ENCODE measurements at regions not wholly inside any gene's neighbourhood (a gene's known extent, or its start where the extent isn't known, plus 50 kb on each side); places are given as distances from the start of the nearest gene placed in this dataset.

GRCh38 chr12:94062194-94062593, 86.2 kb upstream of the PLXNC1 start:
- H3K4me2 ChIP-seq (ENCODE audit: insufficient read depth, low read length) = no peak overlapping the region
- ChIA-PET CTCF (ENCODE audit: low intra/inter-chr PET ratio) (no interaction called here), POLR2A (no interaction called here)
- FAIRE-seq (no peak), ATAC-seq (no peak), DNase-seq (ENCODE audit: extremely low read depth in 1 of 4, low spot score in 3 of 4) (no peak)
- intact Hi-C loops (cut with micrococcal nuclease) = no loop called here
- H3K27me3 ChIP-seq (ENCODE audit: control insufficient read depth in 2 of 2, insufficient read depth in 2 of 2, low read length in 2 of 2) = peaks cover 0 to 8% of the 10 kb centered on the region in 2 experiments; a peak in 3 of 5 replicates
- H3K36me3 ChIP-seq (ENCODE audit: control insufficient read depth, insufficient read depth, low read length) = no peaks in the 10 kb centered on the region
- BruUV-seq (replicated peaks) = no TSS peak
- no peaks in the 10 kb centered on the region for H3K9me3 ChIP-seq (replicated peaks; ENCODE audit: control insufficient read depth, insufficient read depth, low read depth, low read length)
- H3K79me2 ChIP-seq (ENCODE audit: control insufficient read depth, insufficient read depth, low read length) = no peaks in the 10 kb centered on the region
- no peaks in the 10 kb centered on the region for H4K20me1 ChIP-seq (replicated peaks; ENCODE audit: control insufficient read depth, insufficient read depth, low read length)
- in situ Hi-C loops (cut with MboI) = no loop called here
- no peak overlapping the region for H3K9ac ChIP-seq (ENCODE audit: insufficient read depth in 1 of 2, low read depth in 2 of 2, low read length in 2 of 2)
- no peak overlapping the region for H3K4me3 ChIP-seq
- H3K9me1 ChIP-seq (ENCODE audit: control insufficient read depth, insufficient read depth, low read length) = no peaks in the 10 kb centered on the region
- H3K4me1 ChIP-seq (replicated peaks in 1 of 2; ENCODE audit: control insufficient read depth in 2 of 2, insufficient read depth in 2 of 2, low read length in 2 of 2) = no peaks in the 10 kb centered on the region
- H2AFZ ChIP-seq (ENCODE audit: low read depth, low read length) = no peak overlapping the region
- H3K27ac ChIP-seq (ENCODE audit: extremely low read depth, low read depth, low read length) = no peak overlapping the region
- WGBS (ENCODE audit: insufficient coverage, low coverage, missing lambda C conversion rate) = 7% methylated on average over 1 of the region's 1 CpG
- TF ChIP-seq HMG20B (CRISPR knock-in tag; IDR thresholded peaks at IDR 0.05) (no peak), AFF1 (IDR thresholded peaks at IDR 0.05; ENCODE audit: low read depth in 1 of 2, partially characterized antibody in 2 of 2) (no peak), SNRNP70 (optimal IDR thresholded peaks at IDR 0.05; ENCODE audit: low read depth, low read length) (no peak), XRCC3 (IDR thresholded peaks at IDR 0.05) (no peak), SRSF3 (IDR thresholded peaks at IDR 0.05; ENCODE audit: insufficient read depth, low read length) (no peak), NR1H2 (CRISPR knock-in tag; IDR thresholded peaks at IDR 0.05) (no peak), SIX5 (IDR thresholded peaks at IDR 0.05; ENCODE audit: borderline replicate concordance in 1 of 2, insufficient read depth in 1 of 2, low read depth in 1 of 2, low read length in 2 of 2) (no peak), NFXL1 (CRISPR knock-in tag; IDR thresholded peaks at IDR 0.05) (no peak), MTF1 (CRISPR knock-in tag; IDR thresholded peaks at IDR 0.05; ENCODE audit: borderline replicate concordance) (no peak), CUX1 (CRISPR knock-in tag; IDR thresholded peaks at IDR 0.05) (no peak), ARID1B (IDR thresholded peaks at IDR 0.05) (no peak), ZNF316 (IDR thresholded peaks at IDR 0.05) (no peak), SOX6 (IDR thresholded peaks at IDR 0.05) (no peak), ETS1 (conservative IDR thresholded peaks at IDR 0.05; ENCODE audit: control insufficient read depth, low read depth, low read length) (no peak)

Data from K562 (cell line).